ENCODE measurements at regions not wholly inside any gene's neighbourhood (a gene's known extent, or its start where the extent isn't known, plus 50 kb on each side); places are given as distances from the start of the nearest gene placed in this dataset.

GRCh38 chr9:80025131-80025530 lies 453.4 kb downstream of the TLE4 start:
- TF ChIP-seq CTCF (IDR thresholded peaks at IDR 0.05) (no peak), POLR2A (IDR thresholded peaks at IDR 0.05) (no peak)

Data from body of pancreas (tissue), 4 donors.